H1 (cell line): ENCODE measurements at regions not wholly inside any gene's neighbourhood (a gene's known extent, or its start where the extent isn't known, plus 50 kb on each side); places are given as distances from the start of the nearest gene placed in this dataset.

ENCODE experiments used
- CTCF ChIA-PET: fragments of 300-600 bp; sonication (Branson Sonifier 250); formaldehyde crosslinking; loops from one replicate; lab custom pipeline; 2021; ENCODE audit not compliant: partially characterized antibody; lab: Charles Lee
- POLR2A ChIA-PET: fragments of 300-600 bp; sonication (Branson Sonifier 250); formaldehyde crosslinking; loops from one replicate; lab custom pipeline; 2021; ENCODE audit warnings: inconsistent platforms; ENCODE audit not compliant: partially characterized antibody; lab: Charles Lee
- DNase-seq, 2 experiments: peaks; one replicate each; pipeline versions ENCODE4 v3.0.0 to v3.0.0-alpha.2; 2010 to 2022; ENCODE audit warnings: low spot score in 2 of 2, low read depth in 1 of 2, mixed read lengths in 1 of 2
- FAIRE-seq: peaks from 2 replicates; lab custom pipeline; 2011; peaks lifted over from hg19 to GRCh38; lab: Jason Lieb, UNC
- H2AFZ ChIP-seq: 2 replicates; pipeline ENCODE4 v1.8.1; 2012; ENCODE audit warnings: low read length, inconsistent platforms
- H2AK5ac ChIP-seq: 2 replicates; pipeline ENCODE4 v1.6.1; 2013; ENCODE audit warnings: low read depth, low read length
- H2BK120ac ChIP-seq: replicated peaks from 2 replicates; pipeline ENCODE3; 2013; ENCODE audit warnings: low read depth, low read length, inconsistent platforms
- H2BK12ac ChIP-seq: 2 replicates; pipeline ENCODE4 v1.6.1; 2013; ENCODE audit warnings: low read depth, low read length
- H2BK15ac ChIP-seq: 2 replicates; pipeline ENCODE4 v1.6.1; 2013; ENCODE audit warnings: low read length
- H2BK20ac ChIP-seq: 2 replicates; pipeline ENCODE4 v1.6.1; 2013; ENCODE audit warnings: low read length
- H2BK5ac ChIP-seq: 2 replicates; pipeline ENCODE4 v1.6.1; 2013; ENCODE audit warnings: low read depth, low read length
- H3K14ac ChIP-seq: 2 replicates; pipeline ENCODE4 v1.6.1; 2013; ENCODE audit warnings: inconsistent platforms; ENCODE audit not compliant: insufficient read length
- H3K18ac ChIP-seq: 2 replicates; pipeline ENCODE4 v1.6.1; 2013; ENCODE audit warnings: low read length; ENCODE audit errors: extremely low read depth
- H3K23ac ChIP-seq: 2 replicates; pipeline ENCODE4 v1.6.1; 2013; ENCODE audit warnings: inconsistent platforms; ENCODE audit not compliant: insufficient read length
- H3K23me2 ChIP-seq: 2 replicates; pipeline ENCODE4 v1.6.1; 2013; ENCODE audit warnings: low read depth, low read length
- H3K27ac ChIP-seq: 2 replicates; pipeline ENCODE4 v1.6.1; 2011; ENCODE audit warnings: low read depth, low read length, inconsistent platforms
- H3K27me3 ChIP-seq, 4 experiments: replicated peaks in 1 of 4; 1 replicate in 1 of 4; 2 replicates in 3 of 4; pipeline versions ENCODE4 v1.6.1 to v1.8.1; 2011 to 2013; ENCODE audit warnings: low read length in 3 of 4, mild to moderate bottlenecking in 3 of 4, inconsistent platforms in 2 of 4, mixed read lengths in 2 of 4, moderate library complexity in 1 of 4; ENCODE audit not compliant: control insufficient read depth in 3 of 4, insufficient read depth in 3 of 4; ENCODE audit errors: extremely low read depth in 1 of 4
- H3K36me3 ChIP-seq, 4 experiments: 2 replicates each; pipeline versions ENCODE4 v1.6.1 to v1.8.1; 2011 to 2013; ENCODE audit warnings: mild to moderate bottlenecking in 4 of 4, low read length in 3 of 4, moderate library complexity in 2 of 4, control low read depth in 1 of 4, inconsistent platforms in 1 of 4; ENCODE audit not compliant: insufficient read depth in 4 of 4, control insufficient read depth in 2 of 4
- H3K4ac ChIP-seq: replicated peaks from 2 replicates; pipeline ENCODE3; 2013; ENCODE audit warnings: low read length, low read depth, mixed read lengths, inconsistent platforms; ENCODE audit not compliant: insufficient read length
- H3K4me1 ChIP-seq, 4 experiments: replicated peaks in 1 of 4; 1 replicate in 1 of 4; 2 replicates in 3 of 4; pipeline versions ENCODE4 v1.6.1 to v1.8.1; 2011 to 2013; ENCODE audit warnings: low read length in 3 of 4, inconsistent platforms in 2 of 4, mixed read lengths in 1 of 4; ENCODE audit not compliant: insufficient read depth in 4 of 4, control insufficient read depth in 3 of 4
- H3K4me2 ChIP-seq, 2 experiments: 2 replicates each; pipeline versions ENCODE4 v1.6.1 to v1.8.1; 2011 to 2013; ENCODE audit warnings: low read depth in 2 of 2, low read length in 2 of 2, control low read depth in 1 of 2, inconsistent platforms in 1 of 2, mild to moderate bottlenecking in 1 of 2; ENCODE audit not compliant: insufficient read depth in 1 of 2
- H3K4me3 ChIP-seq, 4 experiments: fragments of 200-600, 300-600 bp in 1 of 4; sonication (generic), shearing (Covaris generic), sonication (Bioruptor Twin) in 1 of 4; 2 replicates each; pipeline versions ENCODE4 v1.5.1 to v1.8.1; 2011 to 2016; ENCODE audit warnings: low read length in 4 of 4, low read depth in 3 of 4, control low read depth in 2 of 4, inconsistent platforms in 2 of 4, mild to moderate bottlenecking in 2 of 4, mixed read lengths in 1 of 4, moderate library complexity in 1 of 4; ENCODE audit not compliant: insufficient read depth in 2 of 4; ENCODE audit errors: extremely low read depth in 1 of 4
- H3K56ac ChIP-seq: replicated peaks from 2 replicates; pipeline ENCODE3; 2013; ENCODE audit warnings: low read depth, mild to moderate bottlenecking, mixed read lengths, low read length, inconsistent platforms; ENCODE audit not compliant: insufficient read length
- H3K79me1 ChIP-seq: 2 replicates; pipeline ENCODE4 v1.6.1; 2013; ENCODE audit warnings: low read depth, low read length, control low read depth
- H3K79me2 ChIP-seq, 2 experiments: 2 replicates each; pipeline versions ENCODE4 v1.6.1 to v1.8.1; 2012 to 2013; ENCODE audit warnings: low read length in 2 of 2, mild to moderate bottlenecking in 2 of 2, inconsistent platforms in 1 of 2; ENCODE audit not compliant: insufficient read depth in 2 of 2, control insufficient read depth in 1 of 2
- H3K9ac ChIP-seq, 4 experiments: replicated peaks in 1 of 4; 1 replicate in 1 of 4; 2 replicates in 3 of 4; pipeline versions ENCODE4 v1.6.1 to v1.8.1; 2011 to 2013; ENCODE audit warnings: low read depth in 3 of 4, low read length in 3 of 4, control low read depth in 2 of 4, mild to moderate bottlenecking in 2 of 4, moderate library complexity in 2 of 4, inconsistent platforms in 1 of 4; ENCODE audit errors: extremely low read depth in 1 of 4
- H3K9me3 ChIP-seq, 2 experiments: 2 replicates each; pipeline versions ENCODE4 v1.6.1 to v1.8.1; 2012 to 2013; ENCODE audit warnings: mild to moderate bottlenecking in 2 of 2, moderate library complexity in 2 of 2, control low read depth in 1 of 2, inconsistent platforms in 1 of 2, low read depth in 1 of 2, low read length in 1 of 2, mixed read lengths in 1 of 2; ENCODE audit not compliant: insufficient read depth in 2 of 2
- H4K20me1 ChIP-seq, 2 experiments: replicated peaks in 1 of 2; 2 replicates each; pipeline versions ENCODE3 to v1.8.1; 2011 to 2013; ENCODE audit warnings: inconsistent platforms in 2 of 2, low read length in 2 of 2, mild to moderate bottlenecking in 1 of 2; ENCODE audit not compliant: insufficient read depth in 2 of 2, control insufficient read depth in 1 of 2
- H4K5ac ChIP-seq: 2 replicates; pipeline ENCODE4 v1.6.1; 2013; ENCODE audit warnings: low read length, low read depth, mixed read lengths, inconsistent platforms; ENCODE audit not compliant: insufficient read length
- H4K8ac ChIP-seq: 2 replicates; pipeline ENCODE4 v1.8.0; 2013; ENCODE audit warnings: mild to moderate bottlenecking, moderate library complexity, low read length, inconsistent platforms; ENCODE audit not compliant: insufficient read depth; ENCODE audit errors: extremely low read depth
- H4K91ac ChIP-seq: replicated peaks from 2 replicates; pipeline ENCODE3; 2013; ENCODE audit warnings: low read length, mixed read lengths, inconsistent platforms; ENCODE audit not compliant: insufficient read length
- CHD1 ChIP-seq: IDR thresholded peaks from 2 replicates; pipeline ENCODE4 v1.6.1; 2012; ENCODE audit warnings: low read depth, low read length, improper control_type of control experiment
- EGR1 ChIP-seq: IDR thresholded peaks from 2 replicates; pipeline ENCODE4 v1.6.1; 2011; ENCODE audit warnings: low read depth, low read length, borderline replicate concordance
- KDM5A ChIP-seq: fragments of 200-600 bp; IDR thresholded peaks from 2 replicates; pipeline ENCODE4 v1.7.1; 2012; ENCODE audit warnings: mild to moderate bottlenecking, low read length, inconsistent platforms, mixed read lengths
- SIX5 ChIP-seq: IDR thresholded peaks from 2 replicates; pipeline ENCODE4 v1.6.1; 2011; ENCODE audit warnings: mild to moderate bottlenecking, low read depth, low read length
- WGBS, 2 experiments: shearing (Covaris generic) in 1 of 2; methylation state at CpG; one replicate each; pipeline versions ENCODE4 v1.1.6 to v1.1.7; 2013 to 2015; ENCODE audit warnings: low lambda C conversion rate in 2 of 2, mixed read lengths in 2 of 2, inconsistent platforms in 1 of 2, low coverage in 1 of 2, missing lambda C conversion rate in 1 of 2; ENCODE audit not compliant: insufficient replicate concordance in 2 of 2, insufficient coverage in 1 of 2, insufficient read length in 1 of 2; ENCODE audit errors: extremely low coverage in 1 of 2, missing lambda C conversion rate in 1 of 2; 5-methylcytosine and 5-hydroxymethylcytosine counted together

- Histone ChIP-seq H3K56ac (no peak overlapping the region), H2BK5ac (no peak overlapping the region), H3K18ac (no peak overlapping the region), H3K4me1 (no peaks in the 10 kb centered on the region; a peak in 1 of 7 replicates), H2AFZ (no peak overlapping the region), H3K79me1 (no peaks in the 10 kb centered on the region), H3K23ac (no peak overlapping the region), H3K4ac (no peak overlapping the region), H4K8ac (no peak overlapping the region), H3K14ac (no peak overlapping the region), H2BK12ac (no peak overlapping the region), H4K91ac (no peak overlapping the region), H4K5ac (no peak overlapping the region), H3K4me2 (no peak overlapping the region), H3K23me2 (no peaks in the 10 kb centered on the region), H2BK20ac (no peak overlapping the region), H4K20me1 (no peaks in the 10 kb centered on the region), H3K79me2 (no peaks in the 10 kb centered on the region), H3K27ac (no peak overlapping the region), H2BK120ac (no peak overlapping the region), H2AK5ac (no peak overlapping the region), H3K4me3 (no peak overlapping the region), H3K9me3 (no peaks in the 10 kb centered on the region), H3K27me3 (no peaks in the 10 kb centered on the region), H3K36me3 (no peaks in the 10 kb centered on the region), H3K9ac (no peak overlapping the region), H2BK15ac (no peak overlapping the region)
- DNase-seq, result no peak
- FAIRE-seq, result no peak
- 90% methylated on average over 10 of the region's 12 CpGs; no CpG with 5 or more reads in 1 of the 2 experiments for WGBS, 2 experiments
- ChIA-PET POLR2A (no interaction called here), CTCF (no interaction called here)
- TF ChIP-seq KDM5A (no peak), EGR1 (no peak), SIX5 (no peak), CHD1 (no peak)
These were observed 376.0 kb downstream of the BCOR start for GRCh38 chrX:39721566-39722279.
